ENCODE measurements at regions not wholly inside any gene's neighbourhood (a gene's known extent, or its start where the extent isn't known, plus 50 kb on each side); places are given as distances from the start of the nearest gene placed in this dataset.

DNA sequence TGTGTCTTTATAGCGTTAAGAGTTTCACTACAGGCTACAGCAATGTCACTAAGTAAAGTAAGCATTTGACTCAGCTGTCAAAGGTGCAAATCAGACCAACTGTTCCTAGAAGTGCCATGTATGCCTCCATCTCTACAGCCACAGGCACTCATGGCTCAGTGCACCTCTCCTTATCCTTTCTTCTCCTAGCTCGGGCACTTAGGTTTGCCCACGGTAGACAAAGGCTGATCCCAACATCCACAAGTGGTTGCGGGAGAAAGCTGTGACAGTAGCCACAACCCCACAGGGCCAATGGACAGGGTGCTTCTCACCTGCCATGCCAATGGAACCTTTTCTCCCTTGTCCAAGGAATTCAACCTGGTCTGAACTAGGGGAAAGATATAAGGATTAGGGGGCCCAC lies 228.5 kb upstream of the EXOC2 start:
- TF ChIP-seq, protein P1, sequence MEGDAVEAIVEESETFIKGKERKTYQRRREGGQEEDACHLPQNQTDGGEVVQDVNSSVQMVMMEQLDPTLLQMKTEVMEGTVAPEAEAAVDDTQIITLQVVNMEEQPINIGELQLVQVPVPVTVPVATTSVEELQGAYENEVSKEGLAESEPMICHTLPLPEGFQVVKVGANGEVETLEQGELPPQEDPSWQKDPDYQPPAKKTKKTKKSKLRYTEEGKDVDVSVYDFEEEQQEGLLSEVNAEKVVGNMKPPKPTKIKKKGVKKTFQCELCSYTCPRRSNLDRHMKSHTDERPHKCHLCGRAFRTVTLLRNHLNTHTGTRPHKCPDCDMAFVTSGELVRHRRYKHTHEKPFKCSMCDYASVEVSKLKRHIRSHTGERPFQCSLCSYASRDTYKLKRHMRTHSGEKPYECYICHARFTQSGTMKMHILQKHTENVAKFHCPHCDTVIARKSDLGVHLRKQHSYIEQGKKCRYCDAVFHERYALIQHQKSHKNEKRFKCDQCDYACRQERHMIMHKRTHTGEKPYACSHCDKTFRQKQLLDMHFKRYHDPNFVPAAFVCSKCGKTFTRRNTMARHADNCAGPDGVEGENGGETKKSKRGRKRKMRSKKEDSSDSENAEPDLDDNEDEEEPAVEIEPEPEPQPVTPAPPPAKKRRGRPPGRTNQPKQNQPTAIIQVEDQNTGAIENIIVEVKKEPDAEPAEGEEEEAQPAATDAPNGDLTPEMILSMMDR (IDR thresholded peaks at IDR 0.05) = no peak
- no peak for TF ChIP-seq POLR2A (IDR thresholded peaks at IDR 0.05)
